Tibial nerve (tissue), 4 donors: ENCODE measurements at regions not wholly inside any gene's neighbourhood (a gene's known extent, or its start where the extent isn't known, plus 50 kb on each side); places are given as distances from the start of the nearest gene placed in this dataset.
"Not testable (repeated sequence)": the region's sequence is repeated elsewhere in the genome, so short reads cannot be mapped to it uniquely, and the experiment has no call there.

Experiments
- DNase-seq, 2 donors: peaks; one replicate each; pipeline ENCODE4 v3.0.0-alpha.2; 2019; ENCODE audit warnings: low spot score in 2 of 2
- H3K27ac ChIP-seq, 4 donors: fragments of 200-600 bp; sonication (generic) in 3 of 4; one replicate each; pipeline ENCODE4 v1.5.1; 2017 to 2019; ENCODE audit warnings: mild to moderate bottlenecking in 1 of 4
- H3K27me3 ChIP-seq, 2 donors: fragments of 200-600 bp; sonication (generic) in 1 of 2; one replicate each; pipeline versions ENCODE4 v1.5.1 to v1.6.0; 2017 to 2019
- H3K36me3 ChIP-seq, 3 donors: fragments of 200-600 bp; sonication (generic); one replicate each; pipeline ENCODE4 v1.5.1; 2018 to 2019
- H3K4me1 ChIP-seq, 4 donors: fragments of 200-600 bp; sonication (generic) in 3 of 4; one replicate each; pipeline ENCODE4 v1.5.1; 2017 to 2019
- H3K4me3 ChIP-seq, 4 donors: fragments of 200-600 bp; sonication (generic) in 3 of 4; one replicate each; pipeline ENCODE4 v1.5.1; 2017 to 2019; ENCODE audit warnings: mild to moderate bottlenecking in 1 of 4, moderate library complexity in 1 of 4
- H3K9me3 ChIP-seq, 4 donors: fragments of 200-600 bp; sonication (generic) in 3 of 4; one replicate each; pipeline ENCODE4 v1.5.1; 2017 to 2019
- EP300 ChIP-seq, 2 donors: sonication (generic); formaldehyde crosslinking; IDR thresholded peaks; one replicate each; pipeline ENCODE4 v1.6.1; 2017; ENCODE audit warnings: antibody characterized with exemption in 2 of 2, mild to moderate bottlenecking in 1 of 2
- POLR2A ChIP-seq, 2 donors: fragments of 450-650 bp; IDR thresholded peaks; one replicate each; pipeline ENCODE4 v1.6.1; 2017; ENCODE audit warnings: antibody characterized with exemption in 2 of 2, mild to moderate bottlenecking in 2 of 2, moderate library complexity in 2 of 2
- WGBS, 2 donors: methylation state at CpG; one replicate each; pipeline ENCODE4 v1.1.5; 2018; 5-methylcytosine and 5-hydroxymethylcytosine counted together
- TF ChIP-seq, protein P1 (sequence below), 5 experiments: fragments of 200-600 bp in 3 of 5; fragments of 450-650 bp in 2 of 5; sonication (generic) in 3 of 5; IDR thresholded peaks; one replicate each; pipeline ENCODE4 v1.5.1; 2016 to 2019; ENCODE audit warnings: antibody characterized with exemption in 5 of 5, mild to moderate bottlenecking in 3 of 5, moderate library complexity in 2 of 5

DNA sequence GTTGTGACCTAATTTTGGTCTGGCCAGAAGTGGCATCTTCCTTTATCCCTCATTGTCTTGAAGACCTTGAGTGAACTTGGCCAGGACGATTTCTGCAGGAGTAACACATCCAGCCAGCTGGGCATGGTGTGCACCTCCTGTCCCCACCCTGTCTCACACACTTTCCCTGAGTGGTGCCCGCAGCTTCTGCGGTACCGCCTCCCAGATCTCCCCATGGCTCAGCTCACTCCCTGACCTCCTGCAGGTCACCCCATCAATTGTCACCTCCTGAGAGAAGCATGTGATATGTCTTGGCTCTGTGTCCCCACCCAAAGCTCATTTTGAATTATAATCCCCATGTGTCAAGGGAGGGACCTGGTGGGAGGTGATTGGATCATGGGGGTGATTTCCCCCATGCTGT, 50.2 kb upstream of the TP53I11 start:
- no peak for DNase-seq
- whole genome bisulfite sequencing, 2 donors = 87 to 96% methylated on average over 4 of the region's 4 CpGs

DNA sequence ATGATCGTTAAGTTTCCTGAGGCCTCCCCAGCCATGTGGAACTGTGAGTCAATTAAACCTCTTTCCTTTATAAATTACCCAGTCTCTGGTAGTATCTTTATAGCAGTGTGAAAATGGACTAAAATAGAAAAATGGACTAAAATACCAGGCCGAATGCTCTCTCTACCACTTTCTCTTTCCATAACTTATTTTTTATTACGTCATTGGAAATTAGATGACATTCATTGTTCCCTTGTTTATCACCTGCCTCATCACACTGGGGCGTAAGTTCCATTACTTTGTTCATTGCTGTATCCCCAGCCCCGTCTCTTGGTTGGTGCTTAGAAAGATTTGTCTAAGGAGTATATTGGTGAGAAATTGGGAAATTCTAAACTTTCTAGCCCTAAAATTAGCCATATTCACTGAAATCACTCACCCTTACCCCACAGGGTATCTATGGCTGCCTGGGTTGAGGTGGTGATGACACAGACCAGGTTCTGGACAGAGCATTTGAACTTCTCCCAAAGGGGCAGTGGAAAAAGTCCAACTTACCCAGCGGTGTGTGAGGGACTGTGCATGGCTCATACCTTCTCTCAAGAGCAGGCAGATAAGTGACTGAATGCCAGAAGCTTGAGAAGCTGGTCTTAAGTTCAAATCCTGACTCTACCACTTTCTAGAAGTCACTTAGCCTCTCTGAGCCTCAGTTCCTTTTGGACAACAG, 50.9 kb upstream of the TP53I11 start:
- Histone ChIP-seq H3K36me3 (no peaks in the 10 kb centered on the region), H3K4me3 (no peak overlapping the region), H3K27ac (no peak overlapping the region), H3K4me1 (no peaks in the 10 kb centered on the region), H3K9me3 (no peaks in the 10 kb centered on the region), H3K27me3 (no peaks in the 10 kb centered on the region)
- DNase-seq = no peak
- TF ChIP-seq, protein P1, sequence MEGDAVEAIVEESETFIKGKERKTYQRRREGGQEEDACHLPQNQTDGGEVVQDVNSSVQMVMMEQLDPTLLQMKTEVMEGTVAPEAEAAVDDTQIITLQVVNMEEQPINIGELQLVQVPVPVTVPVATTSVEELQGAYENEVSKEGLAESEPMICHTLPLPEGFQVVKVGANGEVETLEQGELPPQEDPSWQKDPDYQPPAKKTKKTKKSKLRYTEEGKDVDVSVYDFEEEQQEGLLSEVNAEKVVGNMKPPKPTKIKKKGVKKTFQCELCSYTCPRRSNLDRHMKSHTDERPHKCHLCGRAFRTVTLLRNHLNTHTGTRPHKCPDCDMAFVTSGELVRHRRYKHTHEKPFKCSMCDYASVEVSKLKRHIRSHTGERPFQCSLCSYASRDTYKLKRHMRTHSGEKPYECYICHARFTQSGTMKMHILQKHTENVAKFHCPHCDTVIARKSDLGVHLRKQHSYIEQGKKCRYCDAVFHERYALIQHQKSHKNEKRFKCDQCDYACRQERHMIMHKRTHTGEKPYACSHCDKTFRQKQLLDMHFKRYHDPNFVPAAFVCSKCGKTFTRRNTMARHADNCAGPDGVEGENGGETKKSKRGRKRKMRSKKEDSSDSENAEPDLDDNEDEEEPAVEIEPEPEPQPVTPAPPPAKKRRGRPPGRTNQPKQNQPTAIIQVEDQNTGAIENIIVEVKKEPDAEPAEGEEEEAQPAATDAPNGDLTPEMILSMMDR (IDR thresholded peaks at IDR 0.05) = no peak
- WGBS, 2 donors = 85 to 86% methylated on average over 6 of the region's 6 CpGs

More for the DNA sequence above, 50.2 kb upstream of the TP53I11 start:
- TF ChIP-seq EP300 (IDR thresholded peaks at IDR 0.05) (no peak), POLR2A (IDR thresholded peaks at IDR 0.05) (no peak)
- TF ChIP-seq, protein P1 (IDR thresholded peaks at IDR 0.05) = no peak
- Histone ChIP-seq H3K9me3 (no peaks in the 10 kb centered on the region), H3K4me3 (no peak overlapping the region), H3K36me3 (no peaks in the 10 kb centered on the region), H3K27ac (no peak overlapping the region), H3K27me3 (no peaks in the 10 kb centered on the region), H3K4me1 (no peaks in the 10 kb centered on the region)

DNA sequence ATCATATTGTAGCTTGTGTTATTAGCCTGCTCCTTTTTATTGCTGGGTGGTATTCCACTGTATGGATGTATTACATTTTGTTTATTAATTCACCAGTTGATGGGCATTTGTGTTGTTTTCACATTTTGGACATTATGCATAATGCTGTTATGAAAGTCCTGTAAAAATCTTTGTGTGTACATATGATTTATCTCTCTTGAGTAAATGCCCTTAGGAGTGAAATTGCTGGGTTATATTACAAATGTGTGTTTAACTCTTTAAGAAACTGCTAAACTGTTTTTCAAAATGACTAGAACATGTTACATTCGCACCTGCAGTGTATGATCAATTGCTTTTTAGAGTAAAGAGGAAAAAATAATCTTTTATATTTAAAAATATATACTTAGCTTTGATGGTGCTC, 54.4 kb upstream of the TP53I11 start:
- H3K9me3 ChIP-seq = no peaks in the 10 kb centered on the region
- 90 to 96% methylated on average over 1 of the region's 1 CpG for WGBS, 2 donors
- DNase-seq = no peak
- TF ChIP-seq EP300 (IDR thresholded peaks at IDR 0.05) (no peak), POLR2A (IDR thresholded peaks at IDR 0.05) (no peak)
- TF ChIP-seq, protein P1 (IDR thresholded peaks at IDR 0.05) = no peak
- H3K4me3 ChIP-seq = no peak overlapping the region
- no peaks in the 10 kb centered on the region for H3K27me3 ChIP-seq
- H3K27ac ChIP-seq = no peak overlapping the region
- no peaks in the 10 kb centered on the region for H3K4me1 ChIP-seq
- no peaks in the 10 kb centered on the region for H3K36me3 ChIP-seq

DNA sequence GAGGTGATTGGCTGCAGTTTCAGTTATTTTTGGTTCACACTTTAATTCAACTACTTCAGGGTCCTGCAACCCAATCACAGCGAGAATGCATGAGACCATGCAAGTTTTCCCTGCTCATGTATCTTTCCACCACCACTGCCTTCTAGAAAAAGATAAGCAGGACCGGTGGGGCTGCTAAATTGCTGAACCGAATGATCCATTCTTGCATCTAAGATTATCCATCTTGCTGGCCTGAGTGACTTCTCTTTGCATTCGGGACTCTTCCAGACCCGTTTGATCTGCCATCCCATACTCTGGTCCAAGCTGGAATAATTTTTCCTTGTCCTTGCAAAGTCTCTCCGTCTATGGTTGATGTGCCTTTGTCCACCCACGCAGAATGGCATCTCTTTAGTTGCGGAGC, 56.3 kb upstream of the TP53I11 start:
- H3K9me3 ChIP-seq = peaks cover 0 to 5% (median 0%) of the 10 kb centered on the region in 4 donors
- no peaks in the 10 kb centered on the region for H3K27me3 ChIP-seq
- H3K4me1 ChIP-seq = no peaks in the 10 kb centered on the region
- H3K36me3 ChIP-seq = no peaks in the 10 kb centered on the region
- H3K4me3 ChIP-seq = no peak overlapping the region
- DNase-seq = no peak
- no peak overlapping the region for H3K27ac ChIP-seq
- TF ChIP-seq, protein P1 (IDR thresholded peaks at IDR 0.05) = no peak
- TF ChIP-seq EP300 (IDR thresholded peaks at IDR 0.05) (no peak), POLR2A (IDR thresholded peaks at IDR 0.05) (no peak)
- WGBS, 2 donors = 54 to 59% methylated on average over 8 of the region's 8 CpGs

DNA sequence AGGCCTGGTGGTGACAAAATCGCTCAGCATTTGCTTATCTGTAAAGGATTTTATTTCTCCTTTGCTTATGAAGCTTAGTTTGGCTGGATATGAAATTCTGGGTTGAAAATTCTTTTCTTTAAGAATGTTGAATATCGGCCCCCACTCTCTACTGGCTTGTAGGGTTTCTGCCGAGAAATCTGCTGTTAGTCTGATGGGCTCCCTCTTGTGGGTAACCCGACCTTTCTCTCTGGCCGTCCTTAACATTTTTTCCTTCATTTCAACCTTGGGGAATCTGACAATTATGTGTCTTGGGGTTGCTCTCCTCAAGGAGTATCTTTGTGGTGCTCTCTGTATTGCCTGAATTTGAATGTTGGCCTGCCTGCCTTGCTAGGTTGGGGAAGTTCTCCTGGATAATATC, 65.3 kb upstream of the TP53I11 start:
- 72 to 77% methylated on average over 5 of the region's 5 CpGs for WGBS, 2 donors
- not testable (repeated sequence) for H3K4me1 ChIP-seq, DNase-seq

DNA sequence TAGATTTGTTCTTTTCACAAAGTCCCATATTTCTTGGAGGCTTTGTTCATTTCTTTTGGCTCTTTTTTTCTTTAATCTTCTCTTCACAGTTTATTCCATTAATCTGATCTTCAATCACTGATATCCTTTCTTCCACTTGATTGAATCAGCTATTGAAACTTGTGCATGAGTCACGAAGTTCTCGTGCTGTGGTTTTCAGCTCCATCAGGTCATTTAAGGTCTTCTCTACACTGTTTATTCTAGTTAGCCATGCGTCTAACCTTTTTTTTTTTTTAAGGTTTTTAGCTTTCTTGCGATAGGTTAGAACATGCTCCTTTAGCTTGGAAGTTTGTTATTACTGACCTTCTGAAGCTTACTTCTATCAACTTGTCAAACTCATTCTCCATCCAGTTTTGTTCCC, 65.8 kb upstream of the TP53I11 start:
- H3K4me3 ChIP-seq, H3K27me3 ChIP-seq, H3K27ac ChIP-seq, DNase-seq, H3K36me3 ChIP-seq: not testable (repeated sequence)
- Histone ChIP-seq H3K9me3 (peaks cover 0 to 23% (median 3%) of the 10 kb centered on the region in 4 donors), H3K4me1 (peaks cover 0 to 12% (median 2%) of the 10 kb centered on the region in 4 donors)
- WGBS, 2 donors = 81 to 82% methylated on average over 4 of the region's 4 CpGs

More for the DNA sequence above, 65.3 kb upstream of the TP53I11 start:
- H3K4me3 ChIP-seq, H3K36me3 ChIP-seq, H3K27ac ChIP-seq, H3K27me3 ChIP-seq: not testable (repeated sequence)
- peaks cover 0 to 26% (median 3%) of the 10 kb centered on the region in 4 donors for H3K9me3 ChIP-seq
